ENCODE measurements at regions not wholly inside any gene's neighbourhood (a gene's known extent, or its start where the extent isn't known, plus 50 kb on each side); places are given as distances from the start of the nearest gene placed in this dataset.
A peak's percentile ranks its signal among the peaks of the same experiment; 100 is the strongest.

- intact Hi-C loops (cut with DNase I), result no loop called here
- Histone ChIP-seq H3K36me3 (ENCODE audit: control insufficient read depth in 2 of 3, insufficient read depth in 3 of 3, low read length in 3 of 3) (no peaks in the 10 kb centered on the region), H3K9me3 (ENCODE audit: control insufficient read depth in 2 of 3, insufficient read depth in 1 of 3, low read length in 3 of 3) (no peaks in the 10 kb centered on the region), H3K4me1 (ENCODE audit: control insufficient read depth in 2 of 3, insufficient read depth in 2 of 3, low read depth in 1 of 3, low read length in 3 of 3) (no peaks in the 10 kb centered on the region), H3K4me3 (ENCODE audit: low read length in 3 of 3) (no peak overlapping the region), H3K9ac (ENCODE audit: low read length in 3 of 3) (no peak overlapping the region), H3K27me3 (ENCODE audit: control insufficient read depth, insufficient read depth, low read length) (no peaks in the 10 kb centered on the region), H3K27ac (ENCODE audit: low read depth in 2 of 2, low read length in 2 of 2) (no peak overlapping the region)
- FAIRE-seq (no peak), DNase-seq (no peak)
- TF ChIP-seq CTCF (IDR thresholded peaks at IDR 0.05; ENCODE audit: borderline replicate concordance, extremely low read depth, insufficient read depth), result no peak
Measured at GRCh38 chrX:109855501-109855900, 122.4 kb upstream of the ACSL4 start.

- DNase-seq (peak in 2 of 5 donors; percentile 25 to 50), FAIRE-seq (peak; percentile 93)
- H3K9me3 ChIP-seq (ENCODE audit: control insufficient read depth in 2 of 3, insufficient read depth in 1 of 3, low read length in 3 of 3), result no peaks in the 10 kb centered on the region
- no peak overlapping the region for H3K9ac ChIP-seq (ENCODE audit: low read length in 3 of 3)
- H3K4me3 ChIP-seq (ENCODE audit: low read length in 3 of 3), result no peak overlapping the region
- H3K36me3 ChIP-seq (ENCODE audit: control insufficient read depth in 2 of 3, insufficient read depth in 3 of 3, low read length in 3 of 3), result no peaks in the 10 kb centered on the region
- no peaks in the 10 kb centered on the region for H3K27me3 ChIP-seq (ENCODE audit: control insufficient read depth, insufficient read depth, low read length)
- peak overlapping the region in 1 of 2 donors; percentile 17 for H3K27ac ChIP-seq (ENCODE audit: low read depth in 2 of 2, low read length in 2 of 2)
- peak; percentile 77 for TF ChIP-seq CTCF (IDR thresholded peaks at IDR 0.05; ENCODE audit: borderline replicate concordance, extremely low read depth, insufficient read depth)
- intact Hi-C loops (cut with DNase I), result no loop called here
- no peaks in the 10 kb centered on the region for H3K4me1 ChIP-seq (ENCODE audit: control insufficient read depth in 2 of 3, insufficient read depth in 2 of 3, low read depth in 1 of 3, low read length in 3 of 3)
Measured at GRCh38 chrX:109856974-109857373, 123.9 kb upstream of the ACSL4 start.

- Histone ChIP-seq H3K9ac (ENCODE audit: low read length in 3 of 3) (no peak overlapping the region), H3K27me3 (ENCODE audit: control insufficient read depth, insufficient read depth, low read length) (no peaks in the 10 kb centered on the region), H3K27ac (ENCODE audit: low read depth in 2 of 2, low read length in 2 of 2) (no peak overlapping the region), H3K36me3 (ENCODE audit: control insufficient read depth in 2 of 3, insufficient read depth in 3 of 3, low read length in 3 of 3) (no peaks in the 10 kb centered on the region), H3K4me3 (ENCODE audit: low read length in 3 of 3) (no peak overlapping the region), H3K4me1 (ENCODE audit: control insufficient read depth in 2 of 3, insufficient read depth in 2 of 3, low read depth in 1 of 3, low read length in 3 of 3) (no peaks in the 10 kb centered on the region), H3K9me3 (ENCODE audit: control insufficient read depth in 2 of 3, insufficient read depth in 1 of 3, low read length in 3 of 3) (no peaks in the 10 kb centered on the region)
- FAIRE-seq, result no peak
- DNase-seq, result no peak
- TF ChIP-seq CTCF (IDR thresholded peaks at IDR 0.05; ENCODE audit: borderline replicate concordance, extremely low read depth, insufficient read depth), result no peak
- intact Hi-C loops (cut with DNase I), result no loop called here
Measured at GRCh38 chrX:109857584-109858228, 124.6 kb upstream of the ACSL4 start.
